A549 (cell line): ENCODE measurements at regions not wholly inside any gene's neighbourhood (a gene's known extent, or its start where the extent isn't known, plus 50 kb on each side); places are given as distances from the start of the nearest gene placed in this dataset.

Experiments used
- ATAC-seq, 2 experiments: fragments of 200-7000 bp in 1 of 2; fragments of >200 bp in 1 of 2; cut with Nextera tagmentation in 1 of 2; cut with Tn5 transposase in 1 of 2; 3 replicates each; pipeline versions ENCODE4 v1.8.0 to v1.9.1; 2018 to 2020; ENCODE audit warnings: mild to moderate bottlenecking in 1 of 2, moderate library complexity in 1 of 2
- CTCF ChIA-PET: fragments of 300-600 bp; sonication (Branson Sonifier 250); formaldehyde crosslinking; extraction: SDS; loops from one replicate; lab custom pipeline; 2021; ENCODE audit warnings: antibody characterized with exemption, inconsistent platforms; lab: Yijun Ruan, JAX
- POLR2A ChIA-PET: fragments of 350-600 bp; formaldehyde crosslinking; extraction: SDS; loops from one replicate; lab custom pipeline; 2021; ENCODE audit warnings: antibody characterized with exemption, inconsistent platforms; lab: Yijun Ruan, JAX
- DNase-seq, 2 experiments: peaks; one replicate each; pipeline versions ENCODE4 v3.0.0 to v3.0.0-alpha.2; 2011 to 2016; ENCODE audit warnings: low read depth in 1 of 2, low spot score in 1 of 2
- FAIRE-seq: peaks from 2 replicates; lab custom pipeline; 2011; peaks lifted over from hg19 to GRCh38; lab: Jason Lieb, UNC
- H3K27ac ChIP-seq, 2 experiments: fragments of >200 bp; sonication (Bioruptor Twin); formaldehyde crosslinking; 3 replicates each; pipeline ENCODE4 v1.5.1; 2016 to 2017
- H3K4me1 ChIP-seq: fragments of >200 bp; sonication (Bioruptor Twin); formaldehyde crosslinking; 3 replicates; pipeline ENCODE4 v1.6.1; 2016
- H3K4me2 ChIP-seq: fragments of >200 bp; sonication (Bioruptor Twin); formaldehyde crosslinking; 3 replicates; pipeline ENCODE4 v1.6.1; 2016
- H3K4me3 ChIP-seq: fragments of >200 bp; sonication (Bioruptor Twin); formaldehyde crosslinking; 3 replicates; pipeline ENCODE4 v1.5.1; 2016
- H3K9me3 ChIP-seq: fragments of >200 bp; sonication (Bioruptor Twin); formaldehyde crosslinking; 3 replicates; pipeline ENCODE4 v1.6.1; 2016
- ATOH8 ChIP-seq: fragments of 250-450 bp; sonication (Bioruptor Pico); IDR thresholded peaks from 2 replicates; pipeline ENCODE4 v1.5.0; 2020; ENCODE audit warnings: low read depth, mild to moderate bottlenecking, moderate library complexity
- BHLHE40 ChIP-seq: IDR thresholded peaks from 2 replicates; pipeline ENCODE4 v1.6.1; 2012; ENCODE audit warnings: low read depth, low read length, inconsistent platforms
- CEBPB ChIP-seq, 2 experiments: fragments of >200 bp in 1 of 2; sonication (Bioruptor Twin) in 1 of 2; formaldehyde crosslinking in 1 of 2; IDR thresholded peaks; 2 replicates each; pipeline ENCODE4 v1.6.1; 2012 to 2016
- CHD2 ChIP-seq: fragments of 150-350 bp; IDR thresholded peaks from 2 replicates; pipeline ENCODE4 v1.6.1; 2014; ENCODE audit warnings: low read length; ENCODE audit not compliant: partially characterized antibody
- CHD4 ChIP-seq: fragments of 200-600 bp; sonication (generic); IDR thresholded peaks from 2 replicates; pipeline ENCODE4 v1.6.1; 2016; ENCODE audit warnings: antibody characterized with exemption, mild to moderate bottlenecking, borderline replicate concordance
- ELK1 ChIP-seq: fragments of 150-350 bp; IDR thresholded peaks from 2 replicates; pipeline ENCODE4 v1.6.1; 2014; ENCODE audit warnings: low read depth, mild to moderate bottlenecking, low read length
- EP300 ChIP-seq, 2 experiments: fragments of >200 bp; sonication (Bioruptor Twin); formaldehyde crosslinking; IDR thresholded peaks; 2 replicates in 1 of 2; 3 replicates in 1 of 2; pipeline ENCODE4 v1.6.1; 2016 to 2017
- ESRRA ChIP-seq: fragments of 150-350 bp; IDR thresholded peaks from 2 replicates; pipeline ENCODE4 v1.6.1; 2014; ENCODE audit warnings: mild to moderate bottlenecking, low read length, borderline replicate concordance
- GATA3 ChIP-seq: IDR thresholded peaks from 2 replicates; pipeline ENCODE4 v1.6.1; 2012; ENCODE audit warnings: borderline replicate concordance
- HEYL ChIP-seq: fragments of 250-450 bp; sonication (Bioruptor Pico); IDR thresholded peaks from 2 replicates; pipeline ENCODE4 v1.8.0; 2021; ENCODE audit warnings: mild to moderate bottlenecking, moderate library complexity
- HMGXB4 ChIP-seq: fragments of 250-450 bp; sonication (Bioruptor Pico); IDR thresholded peaks from 2 replicates; pipeline ENCODE4 v1.5.0; 2021; ENCODE audit warnings: mild to moderate bottlenecking, moderate library complexity, borderline replicate concordance
- HOXB13 ChIP-seq: fragments of 250-450 bp; sonication (Bioruptor Pico); IDR thresholded peaks from 2 replicates; pipeline ENCODE4 v1.5.0; 2020; ENCODE audit warnings: low read depth, mild to moderate bottlenecking, moderate library complexity
- HOXB5 ChIP-seq: fragments of 250-450 bp; sonication (Bioruptor Pico); IDR thresholded peaks from 2 replicates; pipeline ENCODE4 v1.5.0; 2020; ENCODE audit warnings: mild to moderate bottlenecking, moderate library complexity
- KDM5A ChIP-seq: fragments of 200-600 bp; sonication (generic); IDR thresholded peaks from 2 replicates; pipeline ENCODE4 v1.6.1; 2016; ENCODE audit warnings: antibody characterized with exemption, mild to moderate bottlenecking
- MAFK ChIP-seq: fragments of 450-650 bp; IDR thresholded peaks from 2 replicates; pipeline ENCODE4 v1.6.1; 2014; ENCODE audit not compliant: partially characterized antibody
- MYC ChIP-seq: IDR thresholded peaks from 2 replicates; pipeline ENCODE4 v1.6.1; 2012; ENCODE audit warnings: mild to moderate bottlenecking, inconsistent platforms, low read length, improper control_type of control experiment, borderline replicate concordance
- NR3C1 ChIP-seq: fragments of >200 bp; sonication (Bioruptor Twin); formaldehyde crosslinking; IDR thresholded peaks from 3 replicates; pipeline ENCODE4 v1.6.1; 2017
- PBX3 ChIP-seq: IDR thresholded peaks from 2 replicates; pipeline ENCODE4 v1.6.1; 2012
- PHF8 ChIP-seq: fragments of 200-600 bp; sonication (generic); IDR thresholded peaks from 2 replicates; pipeline ENCODE4 v1.6.1; 2016; ENCODE audit warnings: low read depth, mild to moderate bottlenecking, antibody characterized with exemption, moderate library complexity, borderline replicate concordance
- RAD21 ChIP-seq, 2 experiments: fragments of >200 bp in 1 of 2; sonication (Bioruptor Twin) in 1 of 2; formaldehyde crosslinking in 1 of 2; IDR thresholded peaks in 1 of 2; conservative IDR thresholded peaks in 1 of 2; 2 replicates in 1 of 2; 3 replicates in 1 of 2; pipeline ENCODE4 v1.6.1; 2012 to 2018; ENCODE audit warnings: inconsistent platforms in 1 of 2
- RARB ChIP-seq: fragments of 250-450 bp; sonication (Bioruptor Pico); IDR thresholded peaks from 2 replicates; pipeline ENCODE4 v1.8.0; 2021; ENCODE audit warnings: mild to moderate bottlenecking, moderate library complexity
- RCOR1 ChIP-seq: fragments of 150-350 bp; IDR thresholded peaks from 2 replicates; pipeline ENCODE4 v1.6.1; 2014; ENCODE audit warnings: antibody characterized with exemption, low read length, low read depth
- TFCP2L1 ChIP-seq: fragments of 250-450 bp; sonication (Bioruptor Pico); IDR thresholded peaks from 2 replicates; pipeline ENCODE4 v1.5.0; 2021; ENCODE audit warnings: mild to moderate bottlenecking
- ZFP36 ChIP-seq: fragments of 450-650 bp; IDR thresholded peaks from 2 replicates; pipeline ENCODE4 v1.6.1; 2014; ENCODE audit warnings: borderline replicate concordance; ENCODE audit not compliant: partially characterized antibody
- ZSCAN20 ChIP-seq: fragments of 250-450 bp; sonication (Bioruptor Pico); IDR thresholded peaks from 2 replicates; pipeline ENCODE4 v1.8.0; 2022; ENCODE audit warnings: mild to moderate bottlenecking, moderate library complexity
- WGBS: methylation state at CpG from one replicate; pipeline ENCODE4 v1.1.6; 2017; ENCODE audit errors: missing lambda C conversion rate; 5-methylcytosine and 5-hydroxymethylcytosine counted together

GRCh38 chr1:4308806-4309205, 345.6 kb upstream of the AJAP1 start:
- 20% methylated on average over 9 of the region's 9 CpGs for WGBS

GRCh38 chr1:4309676-4310320, 344.6 kb upstream of the AJAP1 start:
- no peak for FAIRE-seq
- no peak for ATAC-seq
- TF ChIP-seq ZSCAN20 (no peak), HOXB5 (CRISPR knock-in tag) (no peak), RARB (CRISPR knock-in tag) (no peak), TFCP2L1 (CRISPR knock-in tag) (no peak), HMGXB4 (CRISPR knock-in tag) (no peak), ELK1 (no peak), EP300 (IDR thresholded peaks at IDR 0.05) (no peak), HEYL (no peak)
- ChIA-PET CTCF (no interaction called here), POLR2A (no interaction called here)
- Histone ChIP-seq H3K4me3 (no peak overlapping the region), H3K27ac (no peak overlapping the region), H3K4me1 (no peaks in the 10 kb centered on the region), H3K9me3 (no peaks in the 10 kb centered on the region), H3K4me2 (no peak overlapping the region)
- DNase-seq, result no peak
- WGBS, result 14% methylated on average over 4 of the region's 9 CpGs

More at GRCh38 chr1:4308806-4309205, 345.6 kb upstream of the AJAP1 start:
- Histone ChIP-seq H3K27ac (no peak overlapping the region), H3K4me2 (no peak overlapping the region), H3K9me3 (no peaks in the 10 kb centered on the region), H3K4me3 (no peak overlapping the region), H3K4me1 (no peaks in the 10 kb centered on the region)
- FAIRE-seq (no peak), ATAC-seq (no peak), DNase-seq (no peak)
- ChIA-PET POLR2A (no interaction called here), CTCF (no interaction called here)
- TF ChIP-seq PBX3, result no peak
- TF ChIP-seq HOXB13 (CRISPR knock-in tag), result no peak
- no peak for TF ChIP-seq CEBPB (IDR thresholded peaks at IDR 0.05)
- TF ChIP-seq ZSCAN20, result no peak
- no peak for TF ChIP-seq CHD4
- TF ChIP-seq ATOH8 (CRISPR knock-in tag), result no peak
- TF ChIP-seq CHD2, result no peak
- no peak for TF ChIP-seq MAFK
- TF ChIP-seq RARB (CRISPR knock-in tag), result no peak
- TF ChIP-seq HOXB5 (CRISPR knock-in tag), result no peak
- no peak for TF ChIP-seq GATA3
- no peak for TF ChIP-seq PHF8

GRCh38 chr1:4310396-4310923, 343.9 kb upstream of the AJAP1 start:
- no peak for DNase-seq
- CTCF ChIA-PET, result no interaction called here
- Histone ChIP-seq H3K4me1 (no peaks in the 10 kb centered on the region), H3K27ac (no peak overlapping the region), H3K9me3 (no peaks in the 10 kb centered on the region), H3K4me2 (no peak overlapping the region), H3K4me3 (no peak overlapping the region)
- TF ChIP-seq ZFP36 (no peak), NR3C1 (no peak), RCOR1 (no peak), CHD4 (no peak), PBX3 (no peak), RARB (CRISPR knock-in tag) (no peak), BHLHE40 (no peak), RAD21 (conservative IDR thresholded peaks at IDR 0.05 in 1 of 2, IDR thresholded peaks at IDR 0.05 in 1 of 2) (no peak), ESRRA (no peak), MYC (no peak), KDM5A (no peak)
- POLR2A ChIA-PET, result no interaction called here
- no peak for ATAC-seq
- FAIRE-seq, result no peak
- WGBS, result 22% methylated on average over 7 of the region's 9 CpGs
